BLaER1 (cell line): ENCODE measurements at regions not wholly inside any gene's neighbourhood (a gene's known extent, or its start where the extent isn't known, plus 50 kb on each side); places are given as distances from the start of the nearest gene placed in this dataset.

ENCODE experiments used
- H3K27ac ChIP-seq: shearing (Covaris generic); formaldehyde crosslinking; 2 replicates; pipeline ENCODE4 v1.8.1; 2022
- H3K27me3 ChIP-seq: shearing (Covaris generic); formaldehyde crosslinking; 2 replicates; pipeline ENCODE4 v1.8.1; 2022
- H3K36me3 ChIP-seq: shearing (Covaris generic); formaldehyde crosslinking; 2 replicates; pipeline ENCODE4 v1.8.1; 2022
- H3K4me1 ChIP-seq: shearing (Covaris generic); formaldehyde crosslinking; 2 replicates; pipeline ENCODE4 v1.8.1; 2022
- H3K4me2 ChIP-seq: shearing (Covaris generic); formaldehyde crosslinking; 2 replicates; pipeline ENCODE4 v1.8.1; 2022
- H3K4me3 ChIP-seq: shearing (Covaris generic); formaldehyde crosslinking; 2 replicates; pipeline ENCODE4 v1.8.1; 2022
- H3K9ac ChIP-seq: shearing (Covaris generic); formaldehyde crosslinking; 2 replicates; pipeline ENCODE4 v1.8.1; 2022
- H3K9me3 ChIP-seq: shearing (Covaris generic); formaldehyde crosslinking; 2 replicates; pipeline ENCODE4 v1.8.1; 2022
- H4K20me1 ChIP-seq: shearing (Covaris generic); formaldehyde crosslinking; 2 replicates; pipeline ENCODE4 v1.8.1; 2022
- Cebpa-rat ChIP-seq: shearing (Covaris generic); IDR thresholded peaks from 2 replicates; pipeline ENCODE4 v1.8.1; 2022

- H3K9ac ChIP-seq, result no peak overlapping the region
- no peak overlapping the region for H3K4me2 ChIP-seq
- no peak overlapping the region for H3K4me3 ChIP-seq
- no peak for TF ChIP-seq Cebpa-rat
- H3K27me3 ChIP-seq, result no peaks in the 10 kb centered on the region
- H3K9me3 ChIP-seq, result no peaks in the 10 kb centered on the region
- H3K27ac ChIP-seq, result no peak overlapping the region
- H3K36me3 ChIP-seq, result no peaks in the 10 kb centered on the region
- no peaks in the 10 kb centered on the region for H3K4me1 ChIP-seq
- H4K20me1 ChIP-seq, result no peaks in the 10 kb centered on the region
Measured at GRCh38 chr20:21653628-21654027, 51.8 kb upstream of the PAX1 start.

- Histone ChIP-seq H3K4me2 (no peak overlapping the region), H3K27me3 (no peaks in the 10 kb centered on the region), H3K4me1 (peaks cover 8% of the 10 kb centered on the region), H3K9ac (no peak overlapping the region), H3K27ac (no peak overlapping the region), H3K4me3 (no peak overlapping the region), H4K20me1 (no peaks in the 10 kb centered on the region), H3K9me3 (peaks cover 21% of the 10 kb centered on the region), H3K36me3 (no peaks in the 10 kb centered on the region)
- TF ChIP-seq Cebpa-rat, result no peak
Measured at GRCh38 chr20:21643417-21643816, 62.0 kb upstream of the PAX1 start.

GRCh38 chr20:21640556-21640955 lies 64.9 kb upstream of the PAX1 start:
- TF ChIP-seq Cebpa-rat, result no peak
- no peak overlapping the region for H3K9ac ChIP-seq
- H3K4me2 ChIP-seq, result no peak overlapping the region
- H3K27ac ChIP-seq, result no peak overlapping the region
- no peaks in the 10 kb centered on the region for H3K36me3 ChIP-seq
- no peak overlapping the region for H3K4me3 ChIP-seq
- H3K4me1 ChIP-seq, result peaks cover 8% of the 10 kb centered on the region
- H4K20me1 ChIP-seq, result no peaks in the 10 kb centered on the region
- H3K27me3 ChIP-seq, result no peaks in the 10 kb centered on the region
- peaks cover 2% of the 10 kb centered on the region; the same call in 1 of the 2 replicates for H3K9me3 ChIP-seq

GRCh38 chr20:21633829-21634228 lies 71.6 kb upstream of the PAX1 start:
- Histone ChIP-seq H3K9ac (peak overlapping the region; percentile 16; the same call in 1 of the 2 replicates), H3K36me3 (no peaks in the 10 kb centered on the region), H3K27ac (peak overlapping the region; percentile 90), H3K4me2 (peak overlapping the region; percentile 89), H3K27me3 (no peaks in the 10 kb centered on the region), H3K4me3 (no peak overlapping the region), H4K20me1 (no peaks in the 10 kb centered on the region), H3K4me1 (peaks cover 62% of the 10 kb centered on the region), H3K9me3 (0 out of 2 replicates have a peak, but pooled peaks cover 3% of the 10 kb centered on the region)
- TF ChIP-seq Cebpa-rat, result no peak

GRCh38 chr20:21632735-21633053 lies 72.8 kb upstream of the PAX1 start:
- H3K9ac ChIP-seq, result peak overlapping the region; percentile 59; the same call in 1 of the 2 replicates
- H3K4me2 ChIP-seq, result peak overlapping the region; percentile 89
- H3K27ac ChIP-seq, result peak overlapping the region; percentile 90
- H4K20me1 ChIP-seq, result no peaks in the 10 kb centered on the region
- peaks cover 73% of the 10 kb centered on the region for H3K4me1 ChIP-seq
- no peaks in the 10 kb centered on the region for H3K27me3 ChIP-seq
- TF ChIP-seq Cebpa-rat, result peak; percentile 44; the same call in 1 of the 2 replicates
- H3K36me3 ChIP-seq, result no peaks in the 10 kb centered on the region
- 0 out of 2 replicates have a peak, but pooled peaks cover 5% of the 10 kb centered on the region for H3K9me3 ChIP-seq
- H3K4me3 ChIP-seq, result peak overlapping the region; percentile 26; the same call in 1 of the 2 replicates

- H3K4me3 ChIP-seq, result peak overlapping the region; percentile 26; the same call in 1 of the 2 replicates
- no peaks in the 10 kb centered on the region for H3K36me3 ChIP-seq
- H3K4me2 ChIP-seq, result peak overlapping the region; percentile 89
- H3K27me3 ChIP-seq, result no peaks in the 10 kb centered on the region
- 0 out of 2 replicates have a peak, but pooled peaks cover 5% of the 10 kb centered on the region for H3K9me3 ChIP-seq
- no peak for TF ChIP-seq Cebpa-rat
- peak overlapping the region; percentile 59; the same call in 1 of the 2 replicates for H3K9ac ChIP-seq
- peak overlapping the region; percentile 90 for H3K27ac ChIP-seq
- no peaks in the 10 kb centered on the region for H4K20me1 ChIP-seq
- H3K4me1 ChIP-seq, result peaks cover 74% of the 10 kb centered on the region
Measured at GRCh38 chr20:21632031-21632734, 73.3 kb upstream of the PAX1 start.

- H3K4me1 ChIP-seq, result peaks cover 61% of the 10 kb centered on the region
- no peaks in the 10 kb centered on the region for H3K27me3 ChIP-seq
- H3K27ac ChIP-seq, result 0 out of 2 replicates have a peak overlapping the region, but pooled peaks have one; percentile 11
- H3K4me3 ChIP-seq, result no peak overlapping the region
- H3K4me2 ChIP-seq, result peak overlapping the region; percentile 89
- H3K9ac ChIP-seq, result no peak overlapping the region
- no peak for TF ChIP-seq Cebpa-rat
- no peaks in the 10 kb centered on the region for H3K36me3 ChIP-seq
- H4K20me1 ChIP-seq, result no peaks in the 10 kb centered on the region
- peaks cover 29% of the 10 kb centered on the region for H3K9me3 ChIP-seq
Measured at GRCh38 chr20:21628800-21629199, 76.7 kb upstream of the PAX1 start.

GRCh38 chr20:21623781-21624094 lies 81.7 kb upstream of the PAX1 start:
- no peak for TF ChIP-seq Cebpa-rat

GRCh38 chr20:21623074-21623780 lies 82.2 kb upstream of the PAX1 start:
- no peak for TF ChIP-seq Cebpa-rat
- H3K4me2 ChIP-seq, result peak overlapping the region; percentile 35
- no peak overlapping the region for H3K4me3 ChIP-seq
- no peaks in the 10 kb centered on the region for H3K36me3 ChIP-seq
- H4K20me1 ChIP-seq, result no peaks in the 10 kb centered on the region
- no peak overlapping the region for H3K9ac ChIP-seq
- H3K27me3 ChIP-seq, result no peaks in the 10 kb centered on the region
- H3K27ac ChIP-seq, result peak overlapping the region; percentile 38; the same call in 1 of the 2 replicates
- peaks cover 28% of the 10 kb centered on the region for H3K4me1 ChIP-seq
- peaks cover 32% of the 10 kb centered on the region for H3K9me3 ChIP-seq

More at GRCh38 chr20:21623781-21624094, 81.7 kb upstream of the PAX1 start:
- Histone ChIP-seq H4K20me1 (no peaks in the 10 kb centered on the region), H3K36me3 (no peaks in the 10 kb centered on the region), H3K9me3 (peaks cover 34% of the 10 kb centered on the region), H3K27me3 (no peaks in the 10 kb centered on the region), H3K9ac (no peak overlapping the region), H3K4me2 (no peak overlapping the region), H3K4me3 (no peak overlapping the region), H3K27ac (no peak overlapping the region), H3K4me1 (peaks cover 28% of the 10 kb centered on the region)
